Suprapubic skin (tissue), 4 donors: ENCODE measurements at regions not wholly inside any gene's neighbourhood (a gene's known extent, or its start where the extent isn't known, plus 50 kb on each side); places are given as distances from the start of the nearest gene placed in this dataset.

Experiments
- CTCF ChIP-seq, 2 donors: fragments of 200-600 bp in 1 of 2; fragments of 450-650 bp in 1 of 2; sonication (generic) in 1 of 2; IDR thresholded peaks; one replicate each; pipeline ENCODE4 v1.5.1; 2016 to 2019; ENCODE audit warnings: antibody characterized with exemption in 2 of 2, mild to moderate bottlenecking in 1 of 2, moderate library complexity in 1 of 2
- EP300 ChIP-seq: sonication (generic); formaldehyde crosslinking; IDR thresholded peaks from one replicate; pipeline ENCODE4 v1.6.1; 2017; ENCODE audit warnings: antibody characterized with exemption
- POLR2A ChIP-seq, 2 donors: fragments of 450-650 bp; IDR thresholded peaks; one replicate each; pipeline ENCODE4 v1.6.1; 2017; ENCODE audit warnings: antibody characterized with exemption in 2 of 2, mild to moderate bottlenecking in 2 of 2, moderate library complexity in 2 of 2
- POLR2AphosphoS5 ChIP-seq, 3 donors: sonication (generic); formaldehyde crosslinking; IDR thresholded peaks; one replicate each; pipeline ENCODE4 v1.6.1; 2017; ENCODE audit warnings: antibody characterized with exemption in 3 of 3

- no peak for TF ChIP-seq CTCF (IDR thresholded peaks at IDR 0.05)
- no peak for TF ChIP-seq POLR2AphosphoS5 (IDR thresholded peaks at IDR 0.05)
- no peak for TF ChIP-seq POLR2A (IDR thresholded peaks at IDR 0.05)
- TF ChIP-seq EP300, result no peak
Measured at GRCh38 chr5:74990194-74990593, 62.2 kb downstream of the GCNT4 start.
